Heart left ventricle (tissue), 16 donors: ENCODE measurements at regions not wholly inside any gene's neighbourhood (a gene's known extent, or its start where the extent isn't known, plus 50 kb on each side); places are given as distances from the start of the nearest gene placed in this dataset.
"Not testable (repeated sequence)": the region's sequence is repeated elsewhere in the genome, so short reads cannot be mapped to it uniquely, and the experiment has no call there.

Source experiments
- ATAC-seq, 4 donors: fragments of 200-7000 bp; cut with Tn5 transposase; one replicate each; pipeline ENCODE4 v1.9.1; 2020 to 2022; ENCODE audit warnings: moderate library complexity in 4 of 4, mild to moderate bottlenecking in 3 of 4, moderate number of reproducible peaks in 1 of 4
- DNase-seq, 5 donors: peaks; one replicate each; pipeline ENCODE4 v3.0.0-alpha.2; 2020
- H3K27ac ChIP-seq, 12 donors: fragments of 200-600 bp; sonication (generic) in 4 of 12; one replicate each; pipeline versions ENCODE4 v1.5.0 to v1.8.0; 2016 to 2022; ENCODE audit warnings: mild to moderate bottlenecking in 2 of 12
- H3K27me3 ChIP-seq, 9 donors: fragments of 200-600 bp; sonication (generic) in 2 of 9; one replicate each; pipeline versions ENCODE4 v1.5.1 to v1.8.0; 2016 to 2022; ENCODE audit warnings: mild to moderate bottlenecking in 3 of 9
- H3K36me3 ChIP-seq, 9 donors: fragments of 200-600 bp; sonication (generic) in 2 of 9; one replicate each; pipeline versions ENCODE4 v1.5.0 to v1.8.0; 2018 to 2022; ENCODE audit warnings: mild to moderate bottlenecking in 2 of 9
- H3K4me1 ChIP-seq, 12 donors: fragments of 200-600 bp; sonication (generic) in 4 of 12; one replicate each; pipeline versions ENCODE4 v1.5.0 to v1.8.0; 2016 to 2022; ENCODE audit warnings: mild to moderate bottlenecking in 3 of 12
- H3K4me3 ChIP-seq, 12 donors: fragments of 200-600 bp; sonication (generic) in 4 of 12; one replicate each; pipeline versions ENCODE4 v1.5.0 to v1.8.0; 2017 to 2022; ENCODE audit warnings: mild to moderate bottlenecking in 9 of 12, moderate library complexity in 4 of 12
- H3K9me3 ChIP-seq, 12 donors: fragments of 200-600 bp; sonication (generic) in 4 of 12; one replicate each; pipeline versions ENCODE4 v1.5.0 to v1.8.0; 2016 to 2022; ENCODE audit warnings: mild to moderate bottlenecking in 1 of 12
- CTCF ChIP-seq, 12 donors: fragments of 200-600 bp; sonication (generic) in 4 of 12; IDR thresholded peaks; one replicate each; pipeline versions ENCODE4 v1.5.0 to v1.8.0; 2018 to 2022; ENCODE audit warnings: antibody characterized with exemption in 12 of 12, mild to moderate bottlenecking in 5 of 12
- POLR2A ChIP-seq, 2 donors: fragments of 450-650 bp; IDR thresholded peaks; one replicate each; pipeline ENCODE4 v1.6.1; 2017; ENCODE audit warnings: antibody characterized with exemption in 2 of 2, mild to moderate bottlenecking in 2 of 2, moderate library complexity in 2 of 2
- WGBS, 4 donors: extraction: QIAGEN DNeasy Blood & Tissue Kit in 2 of 4; methylation state at CpG; one replicate each; pipeline versions ENCODE4 v1.1.5 to v1.1.7; 2013 to 2018; 5-methylcytosine and 5-hydroxymethylcytosine counted together
- intact Hi-C, 10 donors: fragments of 100-400 bp; cut with DNase I; formaldehyde crosslinking; loops; one replicate each; pipeline versions ENCODE4 v1.11.1 to v1.14.2; 2022
- donor health status: ischemic (EF 13 %, LVEDD 7.1; RV severe dilation, severe dysfunction).
- donor health status: healthy with polysubstance abuse.
- donor health status: DM: no; HTN: yes; CAD: no.
- donor health status: DM: no; HTN: no; CAD: no.
- donor health status: ischemic (EF 25% LVEDD 6.9; RV normal size, moderate dysfunction).
- donor health status: ischemic (EF 25% LVEDD 5.7; RV mildly dilated, moderate dysfunction).
- donor health status: healthy.
- donor health status: DM: yes; HTN: yes; CAD: no.
- donor health status: ischemic (EF 35%, LVEDD 5.7; RV mildly dilated, moderate dysfunction).
- donor health status: nonischemic (EF 11% LVEDD 7.7; RV severe dilation, severe dysfunction).
- donor health status: DM: yes; HTN: yes; CAD: no.
- donor health status: PGD.
- donor health status: ischemic (EF 29% LVEDD 5.4; RV normal size, mild dysfunction).
- donor health status: nonischemic (EF 23%, LVEDD 6.1; RV moderate dilation, normal function).

GRCh38 chr9:89687188-89687587 lies 82.4 kb downstream of the GADD45G start:
- Histone ChIP-seq H3K9me3 (no peaks in the 10 kb centered on the region), H3K27ac (no peak overlapping the region), H3K27me3 (no peaks in the 10 kb centered on the region), H3K4me3 (no peak overlapping the region), H3K4me1 (peaks cover 0 to 28% (median 18%) of the 10 kb centered on the region in 12 donors), H3K36me3 (no peaks in the 10 kb centered on the region)
- no peak for ATAC-seq
- TF ChIP-seq POLR2A (IDR thresholded peaks at IDR 0.05) = no peak
- WGBS, 4 donors = 83 to 85% (median 83%) methylated on average over 3 of the region's 3 CpGs
- DNase-seq = no peak
- intact Hi-C loops = loop anchor here in 1 of 10 donors (10.0 kb wide), 1 partner anchor 188 kb away; no protein-coding TSS in a partner anchor

GRCh38 chr9:89687848-89688247 lies 83.0 kb downstream of the GADD45G start:
- Histone ChIP-seq H3K36me3 (no peaks in the 10 kb centered on the region), H3K4me1 (peaks cover 0 to 28% (median 18%) of the 10 kb centered on the region in 12 donors), H3K9me3 (no peaks in the 10 kb centered on the region), H3K27me3 (no peaks in the 10 kb centered on the region), H3K4me3 (no peak overlapping the region), H3K27ac (no peak overlapping the region)
- 92 to 97% (median 97%) methylated on average over 6 of the region's 6 CpGs for WGBS, 4 donors
- no peak for TF ChIP-seq CTCF (IDR thresholded peaks at IDR 0.05)
- no peak for TF ChIP-seq POLR2A (IDR thresholded peaks at IDR 0.05)
- ATAC-seq = no peak
- intact Hi-C loops = loop anchor here in 1 of 10 donors (10.0 kb wide), 1 partner anchor 187 kb away; no protein-coding TSS in a partner anchor
- no peak for DNase-seq

GRCh38 chr9:89689321-89689720 lies 84.5 kb downstream of the GADD45G start:
- intact Hi-C loops = loop anchor here in 1 of 10 donors (10.0 kb wide), 1 partner anchor 185 kb away; no protein-coding TSS in a partner anchor
- peaks cover 0 to 25% (median 17%) of the 10 kb centered on the region in 12 donors for H3K4me1 ChIP-seq
- not testable (repeated sequence) for H3K9me3 ChIP-seq, H3K27me3 ChIP-seq, ATAC-seq, DNase-seq, H3K4me3 ChIP-seq, H3K36me3 ChIP-seq, H3K27ac ChIP-seq
- WGBS, 4 donors = 75 to 81% (median 78%) methylated on average over 5 of the region's 5 CpGs

GRCh38 chr9:89690334-89690912 lies 85.6 kb downstream of the GADD45G start:
- H3K27ac ChIP-seq = no peak overlapping the region
- TF ChIP-seq CTCF (IDR thresholded peaks at IDR 0.05) = no peak
- no peak for TF ChIP-seq POLR2A (IDR thresholded peaks at IDR 0.05)
- no peak for DNase-seq
- H3K36me3 ChIP-seq = no peaks in the 10 kb centered on the region
- intact Hi-C loops = no loop called here
- no peak overlapping the region for H3K4me3 ChIP-seq
- H3K9me3 ChIP-seq = no peaks in the 10 kb centered on the region
- peaks cover 0 to 15% (median 10%) of the 10 kb centered on the region in 12 donors for H3K4me1 ChIP-seq
- H3K27me3 ChIP-seq = no peaks in the 10 kb centered on the region
- 73 to 85% (median 80%) methylated on average over 3 of the region's 3 CpGs for WGBS, 4 donors
- no peak for ATAC-seq

GRCh38 chr9:89695441-89695891 lies 90.7 kb downstream of the GADD45G start:
- no peak for TF ChIP-seq CTCF (IDR thresholded peaks at IDR 0.05)
- TF ChIP-seq POLR2A (IDR thresholded peaks at IDR 0.05) = no peak
- H3K27ac ChIP-seq = no peak overlapping the region
- ATAC-seq (no peak), DNase-seq (no peak)
- no peaks in the 10 kb centered on the region for H3K27me3 ChIP-seq
- no peaks in the 10 kb centered on the region for H3K4me1 ChIP-seq
- H3K36me3 ChIP-seq = no peaks in the 10 kb centered on the region
- intact Hi-C loops = no loop called here
- no peak overlapping the region for H3K4me3 ChIP-seq
- WGBS, 4 donors = 75 to 84% (median 81%) methylated on average over 5 of the region's 5 CpGs
- H3K9me3 ChIP-seq = no peaks in the 10 kb centered on the region

- H3K4me1 ChIP-seq, H3K27ac ChIP-seq, H3K27me3 ChIP-seq, intact Hi-C loops, DNase-seq, H3K9me3 ChIP-seq, H3K36me3 ChIP-seq, H3K4me3 ChIP-seq, ATAC-seq: not testable (repeated sequence)
- WGBS, 4 donors = 90 to 98% (median 94%) methylated on average over 6 of the region's 6 CpGs
Measured at GRCh38 chr9:89695979-89696378, 91.2 kb downstream of the GADD45G start.
